ENCODE measurements at regions not wholly inside any gene's neighbourhood (a gene's known extent, or its start where the extent isn't known, plus 50 kb on each side); places are given as distances from the start of the nearest gene placed in this dataset.

DNA sequence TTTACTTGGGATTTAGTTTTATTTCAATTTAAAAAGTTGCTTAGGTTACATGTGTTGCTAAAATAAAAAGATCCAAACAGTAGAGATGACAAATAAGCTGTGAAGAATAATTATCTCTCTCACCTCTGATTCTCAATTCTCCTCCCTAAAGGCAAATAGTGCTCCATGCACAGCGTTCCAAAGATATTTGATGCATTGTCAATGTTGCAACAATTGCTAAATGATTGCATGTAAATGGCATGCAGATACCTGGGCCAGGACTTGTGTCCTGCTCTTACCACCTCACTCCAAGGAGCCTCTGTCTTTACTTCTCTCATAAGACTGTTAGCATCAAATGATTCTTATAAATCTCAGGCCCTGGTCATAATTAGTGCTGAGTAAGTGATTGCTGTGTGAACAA is 217.7 kb downstream of the SEC23IP start:
- TF ChIP-seq ZNF274 (IDR thresholded peaks at IDR 0.05; ENCODE audit: low read depth, low read length) = no peak
- TF ChIP-seq SUZ12 (IDR thresholded peaks at IDR 0.05; ENCODE audit: extremely low read depth, insufficient read depth, insufficient read length) = no peak
